HS-5 (cell line): ENCODE measurements at regions not wholly inside any gene's neighbourhood (a gene's known extent, or its start where the extent isn't known, plus 50 kb on each side); places are given as distances from the start of the nearest gene placed in this dataset.
"Not testable (repeated sequence)": the region's sequence is repeated elsewhere in the genome, so short reads cannot be mapped to it uniquely, and the experiment has no call there.

Experiments used
- DNase-seq: peaks from one replicate; pipeline ENCODE4 v3.0.0-alpha.2; 2012; ENCODE audit warnings: low read depth

DNA sequence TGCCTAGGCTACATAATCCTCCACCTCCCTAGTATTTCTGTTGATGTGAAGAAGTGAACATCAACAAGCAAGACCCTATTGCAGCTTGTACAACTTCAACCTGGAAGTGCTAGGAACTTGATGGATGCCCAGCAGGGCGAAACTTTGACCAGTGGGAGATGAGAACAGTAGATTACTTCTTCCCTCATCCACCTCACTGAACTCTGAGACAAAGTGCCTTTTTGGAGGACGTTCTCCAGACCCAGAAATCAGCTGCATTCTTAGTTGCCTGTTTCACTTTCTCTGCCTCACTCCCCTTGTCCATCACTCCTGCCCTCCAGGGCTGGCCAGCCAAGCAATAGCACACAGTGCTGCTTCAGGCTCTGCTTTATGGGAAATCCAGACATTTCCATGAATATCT is 683.4 kb downstream of the GALC start:
- no peak for DNase-seq

DNA sequence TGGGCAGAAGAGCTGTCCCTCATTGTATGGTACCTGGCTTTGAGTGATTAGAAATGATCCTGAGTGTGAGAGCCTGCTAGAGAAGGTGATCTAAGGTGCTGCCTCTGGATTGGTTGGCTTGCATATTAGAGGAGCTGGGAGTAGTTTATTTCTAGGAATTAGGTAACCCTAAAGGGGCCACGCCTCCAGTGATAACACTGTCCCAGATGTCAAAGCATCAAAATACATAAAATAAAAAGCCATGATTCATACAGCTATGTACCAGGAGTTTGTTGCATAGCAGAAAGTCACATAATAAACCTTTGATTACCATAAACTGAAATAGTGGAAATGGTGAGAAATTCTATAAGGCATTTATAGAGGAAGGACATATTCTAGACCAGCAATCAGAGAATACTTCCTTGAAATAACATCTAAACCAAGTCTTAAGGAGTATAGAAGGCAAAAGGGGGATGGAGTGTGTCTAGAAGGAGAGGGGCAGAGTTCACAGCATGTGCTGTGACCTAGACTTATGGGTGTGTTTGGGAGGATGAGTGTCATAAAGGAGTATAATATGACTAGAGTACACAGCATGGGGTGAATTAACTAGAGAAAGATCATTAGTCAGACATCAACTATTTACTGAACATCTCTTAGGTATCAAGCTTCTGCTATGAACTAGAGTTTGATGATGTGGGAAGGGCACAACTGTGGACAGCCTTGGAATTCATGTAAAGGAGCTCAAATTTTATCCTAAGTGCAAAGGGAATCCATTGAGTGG is 686.4 kb downstream of the GALC start:
- no peak for DNase-seq

DNA sequence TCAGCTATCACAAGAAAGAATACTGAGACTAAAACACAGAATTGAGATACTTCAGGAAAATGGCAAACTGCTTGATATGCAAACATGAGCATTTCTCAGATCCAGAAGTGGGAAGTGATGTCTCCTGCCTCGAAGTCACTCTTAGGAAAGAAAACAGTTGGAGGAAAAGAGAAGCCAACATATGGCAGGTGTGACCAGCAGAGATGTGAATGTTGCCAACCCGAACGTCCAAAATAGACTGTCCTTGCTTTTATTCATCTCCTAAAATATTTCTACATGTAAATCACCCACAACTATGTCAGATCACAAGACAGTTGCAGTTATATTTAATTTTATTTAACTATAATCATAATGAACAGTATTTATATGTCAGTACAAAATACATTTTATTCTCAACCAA is 687.6 kb downstream of the GALC start:
- DNase-seq = no peak

DNA sequence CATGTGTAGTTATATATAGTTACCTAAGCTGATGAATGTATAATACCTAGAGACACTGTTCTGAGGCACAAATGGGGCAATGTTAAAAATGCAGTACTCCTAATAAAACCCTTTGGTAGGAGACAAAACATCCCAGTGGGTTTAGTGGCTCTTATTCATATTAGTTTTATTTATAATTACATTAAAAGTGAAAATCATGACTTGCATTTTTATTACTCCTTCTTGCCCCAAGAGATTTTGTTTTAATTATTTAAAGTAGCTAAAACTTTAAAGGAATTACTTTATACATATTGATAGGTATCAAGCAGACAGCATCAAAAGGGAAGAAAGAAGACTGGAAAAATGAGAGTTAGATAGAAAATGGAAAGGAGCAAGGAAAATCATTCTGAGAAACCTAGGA is 688.6 kb downstream of the GALC start:
- no peak for DNase-seq

DNA sequence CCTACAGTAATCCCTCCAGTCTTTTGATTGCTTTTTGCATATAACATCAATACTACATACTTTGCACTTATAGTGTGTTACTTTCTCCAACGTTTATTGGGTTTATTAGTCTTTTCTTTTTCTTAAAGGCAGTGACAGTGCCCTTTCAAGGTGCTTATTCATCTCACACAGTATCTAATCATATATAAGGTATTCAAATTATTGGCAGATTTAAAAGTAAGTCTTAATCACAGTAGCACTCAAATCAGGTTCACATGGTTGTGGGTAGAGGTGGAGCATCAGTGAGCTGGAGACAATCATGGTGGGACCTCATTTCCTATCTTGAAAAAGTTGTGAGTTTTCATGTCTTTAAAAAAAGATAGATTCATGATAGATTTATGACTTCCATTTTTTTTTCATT is 706.2 kb downstream of the GALC start:
- no peak for DNase-seq

DNA sequence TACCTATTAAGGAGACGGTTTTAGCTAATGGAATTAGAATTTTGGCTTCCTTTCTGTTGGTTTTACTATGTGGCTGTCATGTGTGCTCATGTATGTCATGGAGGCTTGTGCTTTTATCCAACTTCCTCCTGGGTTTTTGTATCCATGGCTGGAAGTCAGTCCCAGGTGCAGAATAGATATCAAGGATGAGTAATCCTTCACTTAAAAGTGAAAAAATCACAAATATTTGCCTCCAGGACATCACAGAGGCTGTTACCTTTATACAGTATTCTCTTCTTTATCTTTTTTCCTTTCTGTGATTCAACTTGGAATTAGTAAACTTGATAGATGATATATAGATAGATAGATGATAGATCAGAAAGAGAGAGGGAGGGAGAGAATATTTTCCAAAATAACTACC is 706.8 kb downstream of the GALC start:
- no peak for DNase-seq

DNA sequence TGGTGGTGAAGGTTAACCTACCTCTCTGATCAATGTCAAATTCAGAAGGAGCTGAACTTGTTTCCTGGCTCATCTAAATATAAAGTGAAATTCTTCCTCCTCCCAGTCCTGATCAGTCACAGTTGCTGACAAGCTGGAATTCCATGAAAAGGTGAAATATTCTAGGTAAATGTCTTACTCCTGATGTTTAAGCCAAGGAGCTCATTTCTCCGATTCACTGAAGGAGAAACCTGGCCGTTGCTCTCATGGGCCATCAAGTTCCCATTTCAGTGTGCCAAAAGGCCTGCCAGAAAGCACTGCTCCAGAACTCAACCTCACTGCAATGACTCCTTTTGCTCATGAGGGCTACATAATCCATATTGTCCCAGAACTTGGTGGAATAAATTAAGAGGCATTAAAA is 707.5 kb downstream of the GALC start:
- no peak for DNase-seq

DNA sequence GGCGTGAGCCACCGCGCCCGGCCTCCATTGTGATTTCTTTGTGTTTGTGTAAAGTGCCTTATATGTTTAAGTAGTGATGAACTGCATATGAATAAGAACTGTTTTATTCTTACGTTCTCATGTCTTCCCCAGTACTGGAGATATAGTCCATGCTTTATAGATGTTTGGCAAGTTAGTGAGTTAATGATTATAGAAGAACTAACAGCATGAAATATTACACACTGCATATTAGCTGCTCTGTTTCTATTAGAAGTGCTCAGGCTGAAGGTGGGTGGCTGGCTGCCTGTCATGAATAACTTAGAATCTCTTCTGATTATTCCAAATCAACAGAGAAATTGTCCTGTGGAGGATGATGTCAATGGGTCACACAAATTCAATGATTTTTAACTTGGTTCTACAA is 709.4 kb downstream of the GALC start:
- DNase-seq = no peak

DNA sequence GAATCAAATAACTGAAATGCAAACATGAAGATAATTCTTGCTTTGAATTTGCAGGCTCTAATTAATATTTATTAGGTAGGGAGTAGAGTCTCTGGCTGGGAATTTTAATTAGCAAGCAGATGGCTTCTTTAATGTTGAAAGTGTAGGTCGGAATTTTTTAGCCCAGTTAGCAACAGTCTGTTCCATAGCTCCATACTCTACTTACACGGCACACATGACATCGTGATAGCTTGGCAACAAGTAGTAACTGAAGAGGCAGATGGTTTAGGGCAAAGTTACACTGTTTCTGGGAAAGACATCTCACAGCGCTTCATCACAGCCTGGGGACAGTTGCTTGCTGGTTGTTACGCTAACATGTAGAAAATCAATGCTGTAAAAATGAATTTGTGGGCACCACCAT is 710.7 kb downstream of the GALC start:
- DNase-seq = no peak

DNA sequence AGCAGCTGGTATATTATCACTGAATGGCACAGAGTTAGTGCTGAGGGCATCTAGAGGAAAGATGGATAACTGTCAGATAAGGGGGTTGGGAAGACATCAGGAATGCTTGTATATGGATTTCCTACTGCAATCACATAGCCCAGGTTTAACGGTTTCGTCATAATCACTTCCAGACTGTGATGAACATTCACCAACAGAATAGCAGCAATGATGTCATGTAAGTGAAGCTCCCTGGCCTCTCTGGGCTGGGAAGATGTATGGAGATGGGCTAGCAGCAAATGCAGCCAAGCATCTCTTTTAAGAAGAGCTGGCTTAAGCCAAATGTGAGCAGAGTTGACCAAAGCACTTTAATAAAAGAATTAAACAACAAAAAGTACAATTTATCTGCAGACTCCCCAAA is 714.6 kb downstream of the GALC start:
- no peak for DNase-seq

DNA sequence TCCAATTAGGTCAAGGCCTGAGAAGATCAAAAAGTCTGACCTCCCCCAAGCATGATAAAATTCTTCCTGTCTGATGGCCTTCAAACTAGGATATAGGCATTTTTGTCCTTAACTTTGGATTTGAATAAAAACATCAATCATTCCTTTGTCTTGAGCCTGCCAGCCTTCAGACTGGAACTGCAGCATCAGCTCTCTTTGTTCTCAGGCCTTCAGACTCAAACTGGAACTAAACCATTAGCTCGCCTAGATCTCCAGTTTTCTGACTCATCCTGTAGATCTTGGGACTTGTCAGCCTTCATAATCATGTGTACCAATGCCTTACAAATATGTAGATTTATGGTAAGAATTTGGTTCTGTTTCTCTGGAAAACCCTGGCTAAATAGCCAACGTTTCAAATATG is 721.7 kb downstream of the GALC start:
- DNase-seq = no peak

DNA sequence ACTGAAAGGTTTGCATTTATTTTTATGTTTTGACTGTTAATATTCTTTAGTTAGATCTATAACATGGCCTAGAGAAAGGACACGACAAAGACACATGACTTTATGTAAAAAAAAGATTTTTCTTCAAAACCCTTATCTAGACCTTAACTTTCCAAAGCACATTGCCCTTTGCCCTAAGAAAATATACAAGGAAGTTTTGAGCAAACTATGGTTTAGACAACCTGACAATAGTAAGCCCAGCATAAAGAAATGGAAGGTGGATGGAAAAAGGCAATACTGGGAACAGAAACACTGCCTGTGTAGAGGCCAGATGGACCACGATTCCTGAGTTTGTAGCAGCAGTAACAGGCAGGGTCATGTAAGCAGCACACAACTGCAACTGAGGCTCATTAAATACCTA is 724.0 kb downstream of the GALC start:
- DNase-seq = no peak

DNA sequence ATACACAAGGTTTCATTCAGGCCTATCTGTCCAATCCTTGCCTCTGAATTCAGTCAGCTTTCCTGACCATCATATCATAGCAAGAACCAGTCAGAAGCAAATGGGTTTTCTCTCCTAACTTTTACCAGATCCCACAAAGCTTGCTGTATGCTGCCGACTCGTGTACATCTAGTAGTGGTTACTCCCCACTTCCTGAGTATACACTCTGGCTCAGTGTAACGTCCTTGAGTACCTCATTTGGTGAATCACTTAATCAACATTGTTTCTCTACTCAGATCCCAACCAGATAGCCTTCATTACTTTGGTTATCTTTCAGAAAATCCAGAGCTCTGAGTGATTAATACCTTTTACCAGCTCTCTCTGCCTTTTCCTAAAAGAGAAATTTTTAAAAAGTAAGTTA is 728.2 kb downstream of the GALC start:
- DNase-seq = no peak

DNA sequence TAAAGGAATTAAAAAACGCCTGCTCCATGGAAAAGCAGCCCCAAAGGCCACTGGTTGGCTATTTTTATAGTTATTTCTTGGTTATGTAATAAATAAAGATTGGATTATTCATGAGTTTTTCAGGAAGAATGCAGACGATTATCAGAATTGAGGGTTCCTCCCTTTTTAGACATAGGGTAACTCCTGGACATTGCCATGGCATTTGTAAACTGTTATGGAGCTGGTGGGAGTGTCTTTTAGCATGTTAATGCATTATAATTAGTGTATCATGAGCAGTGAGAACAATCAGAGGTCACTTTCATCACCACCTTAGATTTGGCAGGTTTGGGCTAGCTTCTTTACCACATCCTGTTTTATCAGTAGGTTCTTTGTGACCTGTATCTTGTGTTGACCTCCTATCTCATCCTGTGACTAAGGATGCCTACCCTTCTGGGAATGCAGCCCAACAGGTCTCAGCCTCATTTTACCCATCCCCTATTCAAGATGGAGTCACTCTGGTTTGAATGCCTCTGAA is 728.7 kb downstream of the GALC start:
- no peak for DNase-seq

DNA sequence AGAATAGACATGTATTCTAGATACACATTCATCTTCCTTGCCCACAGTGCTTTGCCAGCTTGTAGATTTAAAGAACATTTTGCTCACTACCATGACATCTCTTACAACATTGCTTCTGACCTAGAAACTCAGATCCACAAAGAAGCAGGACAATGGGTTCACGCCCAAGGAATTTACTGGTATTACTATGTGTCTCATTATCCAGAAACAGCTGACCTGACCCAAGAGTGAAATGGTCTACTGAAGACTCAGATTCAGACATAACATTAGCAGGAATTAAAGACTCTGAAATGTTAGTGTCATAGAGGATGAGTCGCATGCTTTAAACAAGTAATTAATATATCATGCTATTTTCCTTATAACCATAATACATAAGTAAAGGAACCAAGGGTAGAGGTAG is 731.4 kb downstream of the GALC start:
- DNase-seq = no peak

DNA sequence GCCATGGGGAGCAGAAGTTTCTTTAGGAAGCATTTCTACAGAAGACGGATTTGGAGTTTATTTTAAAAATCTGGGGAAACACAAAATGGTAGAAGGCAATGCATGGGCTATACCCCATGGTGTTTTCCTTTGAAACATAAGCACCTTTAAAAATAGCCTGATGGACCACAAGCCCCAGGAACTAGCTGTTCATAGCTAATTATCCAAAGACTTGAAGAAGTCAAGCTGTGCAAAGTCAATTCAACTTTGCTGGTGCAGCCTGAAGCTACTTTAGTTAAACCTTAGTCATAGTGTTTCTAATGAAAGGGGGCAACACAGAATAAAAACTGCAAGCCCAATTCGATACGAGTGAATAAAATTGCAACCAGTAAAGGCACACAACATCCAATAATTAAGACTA is 732.5 kb downstream of the GALC start:
- DNase-seq = no peak

DNA sequence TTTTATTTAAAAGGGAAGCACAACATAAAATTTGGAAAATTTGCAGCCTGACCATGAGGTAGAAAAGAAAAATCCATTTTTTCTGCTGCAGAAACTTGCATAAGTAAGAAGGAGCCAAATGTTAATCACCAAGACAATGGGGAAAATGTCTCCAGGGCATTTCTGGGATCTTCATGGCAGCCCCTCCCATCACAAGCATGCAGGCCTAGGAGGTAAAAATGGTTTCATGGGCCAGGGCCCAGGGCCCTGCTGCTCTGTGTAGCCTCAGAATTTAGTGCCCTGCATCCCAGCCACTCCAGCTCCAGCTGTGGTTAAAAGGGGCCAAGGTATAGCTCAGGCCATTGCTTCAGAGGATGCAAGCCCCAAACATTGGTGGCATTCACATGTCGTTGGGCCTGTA is 735.6 kb downstream of the GALC start:
- DNase-seq = no peak

DNA sequence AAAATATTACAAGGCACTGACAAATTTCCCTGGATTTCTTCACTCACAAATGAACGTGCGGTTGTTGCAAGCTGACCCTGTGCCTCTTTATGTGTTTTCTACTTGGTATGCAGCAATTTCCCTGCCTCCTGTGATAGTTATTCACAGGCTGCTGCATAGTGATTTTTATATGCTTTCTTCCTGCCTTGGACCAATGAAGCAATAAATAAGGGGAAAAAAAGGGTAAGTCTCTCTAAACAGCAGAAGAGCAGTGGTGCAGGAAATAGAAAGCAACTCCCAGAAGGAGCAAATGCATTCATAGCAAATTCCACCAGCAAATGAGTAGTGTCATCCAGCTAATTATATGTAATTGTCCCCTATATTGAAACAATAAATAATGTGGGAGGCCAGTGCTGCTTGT is 737.9 kb downstream of the GALC start:
- DNase-seq = no peak

DNA sequence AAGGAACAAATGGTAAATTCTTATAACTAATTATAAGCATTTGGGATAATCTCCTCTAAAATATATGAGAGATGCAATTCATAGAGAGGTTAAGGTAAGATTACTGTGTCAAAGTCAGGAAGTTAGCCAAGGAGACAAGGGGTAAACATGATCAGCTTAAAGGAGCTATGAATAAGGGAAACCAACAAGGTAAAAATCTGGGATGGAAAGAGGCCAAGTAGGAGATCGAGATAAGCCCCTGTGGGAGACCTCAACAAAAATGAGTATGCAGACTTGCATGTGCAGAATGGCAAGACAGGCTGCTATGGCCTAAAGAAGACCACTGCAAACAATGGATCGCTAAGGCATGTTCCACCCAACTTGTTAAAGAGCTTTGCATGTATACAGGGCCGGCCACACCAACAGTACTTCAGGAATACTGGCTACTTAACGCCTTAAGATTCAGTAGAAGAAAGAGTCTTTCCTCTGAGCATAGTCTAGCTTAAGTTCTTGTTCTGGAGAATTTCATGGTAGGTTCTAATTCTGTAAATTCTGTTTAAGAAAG is 738.6 kb downstream of the GALC start:
- DNase-seq = no peak

DNA sequence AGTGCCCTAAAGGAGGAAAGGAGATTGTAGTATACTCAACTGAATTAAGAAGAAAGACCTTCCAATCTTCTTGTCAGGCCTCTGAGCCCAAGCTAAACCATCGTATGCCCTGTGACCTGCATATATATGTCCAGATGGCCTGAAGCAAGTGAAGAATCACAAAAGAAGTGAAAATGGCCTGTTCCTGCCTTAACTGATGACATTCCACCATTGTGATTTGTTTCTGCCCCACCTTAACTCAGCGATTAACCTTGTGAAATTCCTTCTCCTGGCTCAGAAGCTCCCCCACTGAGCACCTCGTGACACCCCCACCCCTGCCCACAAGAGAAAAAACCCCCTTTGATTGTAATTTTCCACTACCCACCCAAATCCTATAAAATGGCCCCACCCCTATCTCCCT is 739.2 kb downstream of the GALC start:
- not testable (repeated sequence) for DNase-seq

DNA sequence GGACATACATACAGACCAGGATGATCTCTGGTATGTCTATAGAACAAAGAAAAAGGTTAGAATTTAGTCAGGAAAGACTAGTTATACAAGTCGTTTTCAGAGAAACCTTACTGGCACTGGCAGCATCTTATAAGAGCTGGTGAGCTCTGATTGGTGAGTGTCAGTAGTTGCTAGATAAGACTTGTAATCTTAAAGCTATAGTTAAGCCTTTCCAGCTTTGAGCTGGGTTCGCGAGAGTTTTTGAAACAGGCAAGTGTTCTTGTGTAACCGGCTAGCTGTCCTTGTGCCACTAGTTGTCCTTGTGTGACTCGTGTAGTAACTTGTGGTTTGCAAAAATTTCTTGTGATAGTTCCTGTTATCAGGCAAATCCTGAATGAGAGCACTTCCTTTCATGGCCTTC is 740.9 kb downstream of the GALC start:
- no peak for DNase-seq

DNA sequence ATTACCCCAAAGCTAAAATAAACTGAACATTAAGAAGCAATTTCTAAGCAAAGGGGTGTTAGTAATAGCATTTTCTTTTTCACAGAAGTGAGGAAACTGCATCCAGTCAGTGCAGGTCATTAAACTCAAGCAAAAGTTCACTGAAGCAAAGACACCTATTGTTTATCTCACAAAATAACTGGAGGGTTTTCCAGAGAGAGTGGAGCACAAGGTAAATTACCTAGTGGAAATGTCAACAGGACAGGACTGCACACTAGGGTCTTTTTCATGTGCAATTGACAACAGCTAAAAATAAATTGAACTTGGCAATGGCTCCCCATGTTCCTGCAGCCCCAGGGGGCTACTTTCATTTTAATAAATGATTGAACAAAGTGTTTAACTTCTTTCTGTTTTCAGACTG is 742.0 kb downstream of the GALC start:
- DNase-seq = no peak

DNA sequence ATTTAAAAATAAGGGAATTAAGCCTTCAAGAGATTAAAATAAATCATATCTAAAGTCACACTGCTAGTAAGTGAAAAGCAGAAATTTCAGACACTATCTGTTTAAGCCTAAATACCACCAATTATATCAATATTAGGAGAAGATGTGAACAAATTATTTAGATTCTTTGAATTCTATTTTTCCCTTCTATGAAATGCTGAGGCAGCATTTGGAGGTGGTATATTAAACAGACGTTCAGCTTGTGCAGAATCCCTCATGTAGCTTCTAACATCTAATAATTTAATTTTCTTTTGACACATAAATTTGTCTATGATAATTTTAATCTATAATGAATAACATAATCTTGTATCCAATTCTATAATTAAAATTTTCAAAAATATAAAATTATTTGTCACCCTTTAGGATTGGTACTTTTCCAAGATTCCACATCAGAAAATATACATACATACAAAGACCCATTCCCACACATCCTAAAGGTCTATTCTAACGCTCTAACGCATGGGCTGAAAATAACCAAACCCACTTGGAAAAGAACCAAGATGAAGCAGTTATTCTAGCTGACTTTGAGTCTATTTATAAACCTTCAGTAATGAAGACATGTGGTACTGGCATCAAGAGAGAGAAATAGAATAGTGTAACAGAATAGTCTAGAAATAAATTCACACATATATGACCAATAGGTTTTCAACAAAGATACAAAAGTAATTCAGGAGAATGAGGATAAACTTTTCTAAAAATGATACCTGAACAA is 751.8 kb downstream of the GALC start:
- no peak for DNase-seq
